ENCODE measurements at regions not wholly inside any gene's neighbourhood (a gene's known extent, or its start where the extent isn't known, plus 50 kb on each side); places are given as distances from the start of the nearest gene placed in this dataset.
"Not testable (repeated sequence)": the region's sequence is repeated elsewhere in the genome, so short reads cannot be mapped to it uniquely, and the experiment has no call there.

GRCh38 chr7:56218510-56218909 lies 102.3 kb upstream of the NUPR2 start:
- no peak for DNase-seq

- no peak for DNase-seq
Measured at GRCh38 chr7:56213574-56213973, 97.4 kb upstream of the NUPR2 start.

- no peak for DNase-seq
Measured at GRCh38 chr7:56206420-56206819, 90.2 kb upstream of the NUPR2 start.

- no peak for DNase-seq
Measured at GRCh38 chr7:56199639-56200038, 83.4 kb upstream of the NUPR2 start.

GRCh38 chr7:56196195-56196594 lies 80.0 kb upstream of the NUPR2 start:
- not testable (repeated sequence) for DNase-seq

GRCh38 chr7:56188823-56189346 lies 72.7 kb upstream of the NUPR2 start:
- DNase-seq = no peak

- DNase-seq = no peak
Measured at GRCh38 chr7:56188376-56188775, 72.2 kb upstream of the NUPR2 start.

GRCh38 chr7:56181010-56181409 lies 64.8 kb upstream of the NUPR2 start:
- no peak for DNase-seq

GRCh38 chr7:56175771-56176170 lies 59.6 kb upstream of the NUPR2 start:
- DNase-seq = no peak

GRCh38 chr7:56174875-56175760 lies 58.9 kb upstream of the NUPR2 start:
- DNase-seq = no peak

GRCh38 chr7:56174346-56174874 lies 58.2 kb upstream of the NUPR2 start:
- no peak for DNase-seq

Data from DMS79 (cell line).